Stromal cell of bone marrow (primary cell): ENCODE measurements at regions not wholly inside any gene's neighbourhood (a gene's known extent, or its start where the extent isn't known, plus 50 kb on each side); places are given as distances from the start of the nearest gene placed in this dataset.
"Not testable (repeated sequence)": the region's sequence is repeated elsewhere in the genome, so short reads cannot be mapped to it uniquely, and the experiment has no call there.

ENCODE experiments used
- DNase-seq: peaks from one replicate; pipeline ENCODE4 v3.0.0-alpha.2; 2012; ENCODE audit warnings: low read depth

GRCh38 chr3:6435951-6436350, 425.0 kb upstream of the GRM7 start:
- no peak for DNase-seq

GRCh38 chr3:6437631-6438030, 423.3 kb upstream of the GRM7 start:
- no peak for DNase-seq

- DNase-seq, result no peak
These were observed 422.9 kb upstream of the GRM7 start for GRCh38 chr3:6438031-6438430.

DNA sequence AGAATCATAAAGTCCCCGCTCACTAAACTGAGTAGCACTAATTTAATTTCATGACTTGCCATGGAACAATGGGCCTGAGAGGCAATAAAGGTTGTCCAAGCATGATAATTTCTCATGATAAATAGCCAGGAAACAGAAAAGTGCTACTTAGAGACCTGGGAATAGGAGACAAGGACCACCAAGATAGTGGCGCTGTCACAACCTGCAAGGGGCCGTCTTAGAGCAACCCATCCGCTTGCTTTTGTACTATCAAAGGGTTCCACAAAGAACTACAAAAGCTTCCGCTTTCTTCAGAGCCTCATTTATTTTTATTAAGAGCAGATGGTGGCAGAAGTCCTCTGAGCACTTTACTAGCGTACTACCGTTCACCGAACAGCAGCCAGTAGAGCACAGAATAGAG, 421.7 kb upstream of the GRM7 start:
- no peak for DNase-seq

DNA sequence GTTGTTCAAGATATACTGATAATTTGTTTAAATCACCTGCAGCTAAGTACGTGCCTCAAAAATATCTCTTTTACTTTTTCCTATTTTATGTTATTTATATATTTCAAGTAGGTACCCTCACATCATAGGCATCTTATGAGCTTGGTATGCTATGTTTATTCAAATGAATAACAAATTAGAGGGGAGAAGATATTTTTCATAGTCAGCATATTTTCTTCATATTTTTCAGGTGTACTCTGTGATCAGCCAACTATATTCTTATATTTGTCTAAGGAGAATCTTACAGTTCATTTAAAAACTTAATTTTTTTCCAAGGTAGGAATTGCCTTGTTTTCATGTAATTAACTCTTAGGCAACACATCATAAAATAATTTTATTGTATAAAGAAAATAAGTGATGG, 421.1 kb upstream of the GRM7 start:
- no peak for DNase-seq

DNA sequence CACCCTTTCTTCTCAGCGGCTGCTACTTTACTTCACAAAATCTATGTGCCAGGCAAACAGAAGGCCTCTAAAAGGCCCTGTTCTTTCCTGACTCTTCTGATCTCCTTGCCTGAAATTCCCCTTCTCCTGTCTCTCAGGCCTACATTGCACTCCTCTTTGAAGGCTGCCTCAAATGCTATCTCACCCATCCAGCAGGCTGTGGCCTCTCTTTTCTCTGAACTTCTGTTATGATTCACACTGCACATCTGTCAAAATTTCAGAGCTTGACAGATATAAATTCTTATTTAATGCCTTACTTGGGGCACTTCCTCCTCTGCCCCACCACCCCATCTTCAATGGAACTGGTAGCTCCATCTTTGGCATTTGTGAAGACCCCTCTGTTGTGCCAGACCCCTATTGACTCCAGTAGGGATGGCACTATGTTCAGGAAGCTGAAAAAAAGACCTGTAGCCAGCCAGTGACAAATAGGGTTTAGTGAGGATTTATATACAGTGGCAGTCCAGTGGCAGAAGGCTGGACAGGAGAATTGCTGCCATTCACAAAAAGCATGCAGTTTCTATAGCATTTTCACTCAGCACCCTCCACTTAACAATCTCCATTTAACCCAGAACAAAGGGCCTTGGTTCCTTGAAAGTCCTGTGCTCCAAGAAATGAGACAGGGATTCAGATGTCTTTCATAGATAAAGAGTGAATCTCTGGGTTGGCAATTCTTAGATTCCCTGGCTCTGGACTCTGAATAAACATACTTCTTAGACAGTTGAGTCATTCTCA, 415.8 kb upstream of the GRM7 start:
- DNase-seq, result no peak

DNA sequence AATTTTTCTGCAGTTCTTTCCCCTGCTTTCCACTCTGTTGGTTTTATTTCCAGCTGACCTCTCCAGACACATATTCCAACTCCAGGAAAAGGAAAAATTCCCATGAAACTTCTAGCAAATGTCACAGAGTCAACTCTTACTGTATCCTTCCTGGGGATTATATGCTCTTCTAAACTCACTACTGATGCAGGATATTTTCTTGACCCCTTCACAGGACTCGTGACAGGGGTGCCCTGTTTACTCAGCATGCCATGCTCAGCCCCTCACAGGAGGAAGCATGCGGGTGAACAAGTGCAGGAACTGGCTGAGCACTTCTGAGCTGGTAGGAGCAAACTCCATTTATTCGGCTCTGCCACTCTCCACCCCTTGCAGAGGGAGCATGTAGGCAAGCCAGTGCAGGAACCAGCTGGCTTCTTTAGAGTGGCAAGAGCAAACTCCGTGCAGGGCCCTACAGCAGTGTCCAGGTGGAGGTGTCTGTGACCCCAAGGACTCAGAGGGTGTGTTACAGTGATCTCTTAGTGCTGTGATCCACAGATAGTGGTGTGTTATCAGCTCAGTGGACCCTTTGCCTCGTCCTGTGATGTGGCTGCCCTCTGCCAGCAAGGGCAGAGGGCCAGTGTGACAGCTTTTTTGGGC, 413.6 kb upstream of the GRM7 start:
- no peak for DNase-seq

DNA sequence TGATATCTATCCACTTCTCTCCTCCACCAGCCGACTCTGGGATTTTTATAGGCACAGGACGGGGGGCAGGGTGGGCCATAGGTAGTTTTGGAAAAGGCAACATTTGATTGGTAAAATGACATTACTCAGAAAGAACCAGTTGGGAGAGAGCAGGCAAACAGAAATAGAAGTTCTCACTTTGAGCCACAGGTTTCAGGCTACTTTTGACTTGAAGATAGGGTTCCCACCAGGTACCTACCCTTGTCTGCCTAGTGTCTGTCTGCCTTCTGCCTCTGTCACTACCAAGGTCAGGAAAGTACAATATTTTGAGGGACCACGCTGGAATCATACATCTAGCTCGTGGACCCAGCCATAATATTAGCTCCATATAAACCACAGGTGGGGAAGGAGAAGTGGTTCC, 412.9 kb upstream of the GRM7 start:
- DNase-seq, result no peak

- DNase-seq, result no peak
These were observed 411.8 kb upstream of the GRM7 start for GRCh38 chr3:6449099-6449498.

GRCh38 chr3:6452974-6453373, 407.9 kb upstream of the GRM7 start:
- DNase-seq, result no peak

GRCh38 chr3:6455031-6455430, 405.9 kb upstream of the GRM7 start:
- no peak for DNase-seq

DNA sequence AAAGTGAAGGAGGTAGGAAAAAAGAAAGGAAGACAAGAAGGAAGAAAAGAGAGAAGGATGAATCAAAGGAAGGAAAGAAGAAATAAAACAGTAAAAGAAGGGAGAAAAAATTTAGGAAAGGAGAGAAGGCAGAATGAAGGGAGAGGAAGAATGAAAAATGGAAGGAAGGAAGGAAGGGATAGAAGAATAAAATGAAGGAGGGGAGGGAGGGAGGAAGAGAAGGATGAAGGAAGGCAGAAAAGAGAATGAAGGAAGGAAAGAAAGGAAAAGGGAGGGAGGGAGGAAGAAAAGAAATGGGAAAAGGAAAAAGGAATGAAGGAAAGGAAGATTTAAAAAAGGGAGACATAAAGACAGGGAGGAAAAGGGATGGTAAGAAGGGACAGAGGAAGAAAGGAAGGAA, 393.7 kb upstream of the GRM7 start:
- no peak for DNase-seq

DNA sequence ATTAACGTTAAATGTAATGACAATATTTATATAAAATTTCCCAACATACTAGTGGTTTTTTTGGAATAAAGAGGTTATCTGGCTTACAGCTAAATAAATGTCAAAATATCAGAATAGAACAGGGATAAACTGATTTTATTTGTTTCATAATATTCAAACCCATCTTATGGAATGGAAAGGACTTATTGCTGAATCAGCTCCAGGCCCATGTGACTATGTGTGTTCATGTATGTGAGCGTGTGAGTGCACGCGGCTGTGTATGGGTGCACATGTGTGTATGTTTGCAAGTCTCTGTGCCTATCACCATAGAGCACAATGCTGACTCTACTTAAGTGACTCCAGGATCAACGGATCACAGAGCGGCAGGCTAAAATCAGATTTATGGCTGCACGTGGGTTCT, 392.3 kb upstream of the GRM7 start:
- DNase-seq, result no peak

DNA sequence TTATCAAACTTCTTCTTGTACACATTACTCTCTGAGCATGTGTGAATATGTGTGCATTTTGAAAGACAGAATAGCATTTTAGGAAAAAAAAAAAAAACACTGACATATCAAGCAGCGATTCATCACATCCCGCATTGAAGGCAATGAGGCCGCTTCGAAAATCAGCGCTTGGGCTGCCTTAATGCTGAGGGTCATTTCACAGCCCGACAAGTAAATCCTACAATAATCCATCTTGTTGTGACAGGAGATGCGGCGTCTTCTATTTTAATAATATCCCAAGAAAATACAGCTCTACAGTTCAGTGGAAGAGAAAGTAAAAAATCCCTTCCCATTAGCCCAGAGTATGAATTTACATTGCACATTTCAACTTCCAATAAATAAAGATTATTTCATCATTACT, 389.2 kb upstream of the GRM7 start:
- no peak for DNase-seq

- DNase-seq, result not testable (repeated sequence)
These were observed 370.2 kb upstream of the GRM7 start for GRCh38 chr3:6490487-6491327.

- no peak for DNase-seq
These were observed 369.1 kb upstream of the GRM7 start for GRCh38 chr3:6491768-6492167.

GRCh38 chr3:6492306-6492705, 368.6 kb upstream of the GRM7 start:
- no peak for DNase-seq

DNA sequence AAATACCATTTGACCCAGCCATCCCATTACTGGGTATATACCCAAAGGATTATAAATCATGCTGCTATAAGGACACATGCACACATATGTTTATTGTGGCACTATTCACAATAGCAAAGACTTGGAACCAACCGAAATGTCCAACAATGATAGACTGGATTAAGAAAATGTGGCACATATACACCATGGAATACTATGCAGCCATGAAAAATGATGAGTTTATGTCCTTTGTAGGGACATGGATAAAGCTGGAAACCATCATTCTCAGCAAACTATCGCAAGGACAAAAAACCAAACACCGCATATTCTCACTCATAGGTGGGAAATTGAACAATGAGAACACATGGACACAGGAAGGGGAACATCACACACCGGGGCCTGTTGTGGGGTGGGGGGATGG, 362.0 kb upstream of the GRM7 start:
- DNase-seq, result not testable (repeated sequence)

GRCh38 chr3:6504347-6504746, 356.6 kb upstream of the GRM7 start:
- no peak for DNase-seq

GRCh38 chr3:6504834-6505233, 356.1 kb upstream of the GRM7 start:
- no peak for DNase-seq

GRCh38 chr3:6508410-6508759, 352.5 kb upstream of the GRM7 start:
- no peak for DNase-seq

DNA sequence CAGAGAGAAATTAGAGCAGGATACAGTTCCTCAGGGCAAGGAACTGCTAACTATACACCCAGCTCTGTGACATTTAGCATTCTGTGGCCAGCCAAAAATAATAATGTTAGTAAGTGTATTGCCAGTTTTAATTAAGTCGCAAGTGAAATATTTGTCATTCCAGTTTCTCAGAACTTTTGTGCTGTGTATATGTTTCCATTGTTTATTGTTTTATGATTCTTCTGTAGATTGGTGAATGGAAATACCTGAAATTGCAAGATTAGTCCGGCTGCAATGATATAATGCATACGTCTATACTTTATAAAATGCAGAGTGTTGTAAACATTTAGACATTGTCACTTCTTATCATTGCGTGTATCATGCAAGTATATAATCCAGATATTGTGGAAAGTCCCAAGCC, 351.3 kb upstream of the GRM7 start:
- DNase-seq, result no peak

DNA sequence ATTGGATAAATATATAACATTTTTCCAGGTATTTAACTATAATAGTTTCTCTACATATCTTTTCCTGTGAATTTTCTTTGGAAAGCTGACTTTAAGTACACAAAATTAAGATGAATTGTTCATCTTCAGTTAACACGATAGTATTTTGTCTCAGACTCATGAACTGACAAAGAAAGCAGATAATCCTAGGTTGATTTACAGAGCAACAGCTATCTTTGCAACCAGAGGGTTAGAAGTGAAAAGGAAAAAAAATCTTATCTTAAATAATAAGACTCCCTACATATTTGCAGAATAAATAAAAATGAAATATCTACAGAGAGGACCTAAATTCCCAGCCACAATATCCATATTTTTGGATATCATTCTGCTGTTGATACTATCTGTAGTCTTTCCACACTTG, 350.2 kb upstream of the GRM7 start:
- no peak for DNase-seq
